GM19468 (cell line): ENCODE measurements at regions not wholly inside any gene's neighbourhood (a gene's known extent, or its start where the extent isn't known, plus 50 kb on each side); places are given as distances from the start of the nearest gene placed in this dataset.

Experiments used
- ATAC-seq: cut with Tn5 transposase; IDR thresholded peaks from one replicate; pipeline ENCODE4 v1.9.1; 2021; ENCODE audit warnings: mild to moderate bottlenecking, moderate library complexity, moderate number of reproducible peaks; ENCODE audit not compliant: unreplicated experiment; ENCODE audit errors: extremely low read depth

DNA sequence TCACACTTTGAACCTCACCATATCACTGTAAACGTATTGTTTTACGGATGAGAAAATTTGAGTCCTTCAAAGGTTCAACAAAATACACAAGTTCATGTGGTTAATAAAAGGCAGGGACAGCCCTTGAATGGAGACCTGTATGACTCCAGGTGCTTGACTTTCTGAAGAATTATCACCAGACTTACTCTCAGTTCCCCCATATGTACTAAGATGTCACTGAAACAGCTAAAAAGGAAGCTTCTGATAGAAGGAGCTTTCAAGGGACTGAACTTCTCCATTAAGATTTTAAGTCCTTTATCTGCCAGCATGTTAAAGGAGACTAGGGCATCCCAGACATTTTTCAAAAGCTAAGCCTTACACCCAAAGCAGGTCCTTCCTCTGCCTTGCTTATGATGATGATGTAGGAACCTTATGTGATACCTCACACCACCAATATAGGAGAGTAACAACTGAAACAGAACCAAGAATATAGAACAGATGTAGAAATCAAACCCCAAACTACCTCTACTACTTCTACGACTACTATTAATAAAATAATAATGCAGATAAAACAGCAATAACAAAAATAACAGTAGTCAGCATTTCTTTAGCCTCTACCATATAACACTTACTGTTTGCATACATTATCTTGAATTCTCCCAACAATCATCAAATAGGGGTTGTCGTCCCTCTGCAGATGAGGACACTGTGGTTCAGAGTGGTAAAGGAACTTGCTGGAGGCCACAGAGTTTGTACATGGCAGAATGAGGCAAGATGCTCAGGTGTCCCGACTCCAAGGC lies 273.9 kb downstream of the ELAVL2 start:
- no peak for ATAC-seq

DNA sequence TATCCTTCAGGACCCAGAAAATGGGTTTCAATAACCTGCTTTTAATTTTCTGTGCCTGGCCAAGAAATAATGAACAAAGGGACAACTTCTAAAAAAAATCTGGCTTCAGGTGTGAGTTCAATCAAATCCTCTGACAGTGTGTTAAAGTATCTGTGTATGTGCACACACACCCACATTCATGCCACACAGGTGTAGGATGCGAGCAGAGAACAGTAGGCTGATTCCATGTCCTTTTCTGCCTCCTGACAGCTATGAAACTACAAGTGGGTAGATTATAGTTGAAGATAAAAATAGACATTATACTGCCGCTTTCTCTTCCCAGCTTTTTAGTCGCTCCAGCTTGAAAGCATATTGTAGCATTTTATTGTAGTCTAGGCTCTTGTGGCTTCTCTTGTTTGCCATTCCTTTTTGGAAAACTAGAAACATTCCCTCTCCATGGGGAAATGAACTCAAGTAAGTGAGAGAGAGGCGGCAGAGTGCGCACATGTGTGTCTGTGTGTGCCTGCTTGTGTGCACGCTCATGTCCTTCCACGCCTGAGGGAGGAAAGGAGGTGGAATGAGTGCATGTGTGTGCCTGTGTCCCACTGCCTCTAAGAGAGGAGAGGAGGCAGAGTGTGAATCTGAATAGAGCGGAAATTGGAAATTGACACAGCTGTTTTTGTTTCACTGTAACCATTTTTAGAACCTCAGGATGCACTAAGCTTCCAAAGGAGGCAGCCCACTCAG lies 273.0 kb downstream of the ELAVL2 start:
- no peak for ATAC-seq

DNA sequence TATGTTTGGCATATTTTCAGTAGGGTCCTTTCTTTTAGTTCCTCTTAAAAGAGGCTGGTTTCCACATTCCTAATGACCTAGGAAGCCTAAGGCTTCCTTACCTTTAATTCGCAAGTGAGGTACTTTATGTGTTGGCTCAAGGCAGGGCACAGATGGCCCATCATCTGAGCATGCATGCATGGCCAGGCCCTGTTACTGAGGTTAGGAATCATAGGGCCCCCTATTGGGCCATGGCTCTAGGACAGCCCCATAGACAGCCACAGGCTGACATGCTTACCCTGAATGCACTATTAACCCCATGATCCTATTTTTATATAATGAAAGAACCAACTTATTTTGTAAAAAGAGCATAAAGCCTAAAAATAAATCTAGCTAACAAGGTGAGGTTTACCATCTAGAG lies 271.4 kb downstream of the ELAVL2 start:
- no peak for ATAC-seq

DNA sequence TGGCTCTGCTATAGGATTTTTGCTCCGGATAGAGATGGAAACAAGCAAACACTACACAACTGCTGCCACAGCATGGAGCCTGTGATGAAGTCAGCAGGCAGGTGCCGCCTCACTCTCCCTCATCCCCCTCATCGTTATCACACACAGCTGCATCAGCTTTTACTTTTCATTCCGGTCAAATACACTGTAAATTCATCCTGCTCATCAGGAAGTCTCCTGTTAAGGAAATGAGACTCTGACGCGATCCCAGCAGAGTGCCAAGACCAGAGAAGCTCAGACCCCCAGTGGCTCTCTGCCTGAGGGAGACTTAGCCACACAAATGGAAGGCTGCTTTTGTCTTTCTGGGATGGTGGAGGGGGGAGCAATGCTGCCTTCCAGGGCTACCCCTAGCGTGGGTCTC lies 270.2 kb downstream of the ELAVL2 start:
- ATAC-seq, result no peak

DNA sequence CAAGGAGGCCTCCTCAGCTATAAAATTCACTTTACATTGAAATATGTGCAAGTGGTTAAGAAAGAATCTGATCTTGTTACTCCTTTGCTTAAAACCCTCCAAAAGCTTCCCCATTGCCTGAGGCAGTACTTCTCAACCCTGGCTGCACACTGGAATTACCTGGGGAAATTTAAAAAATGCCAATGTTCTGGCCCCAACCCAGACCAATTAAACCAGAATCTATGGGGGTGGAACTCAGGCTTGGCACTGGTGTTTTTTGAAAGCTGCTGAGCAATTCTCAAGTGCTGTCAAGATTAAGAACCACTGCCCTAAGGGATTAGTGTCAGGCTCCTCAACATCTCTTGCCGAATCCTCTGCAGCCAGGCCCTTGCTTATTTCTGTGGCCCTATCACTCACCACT lies 269.6 kb downstream of the ELAVL2 start:
- no peak for ATAC-seq

DNA sequence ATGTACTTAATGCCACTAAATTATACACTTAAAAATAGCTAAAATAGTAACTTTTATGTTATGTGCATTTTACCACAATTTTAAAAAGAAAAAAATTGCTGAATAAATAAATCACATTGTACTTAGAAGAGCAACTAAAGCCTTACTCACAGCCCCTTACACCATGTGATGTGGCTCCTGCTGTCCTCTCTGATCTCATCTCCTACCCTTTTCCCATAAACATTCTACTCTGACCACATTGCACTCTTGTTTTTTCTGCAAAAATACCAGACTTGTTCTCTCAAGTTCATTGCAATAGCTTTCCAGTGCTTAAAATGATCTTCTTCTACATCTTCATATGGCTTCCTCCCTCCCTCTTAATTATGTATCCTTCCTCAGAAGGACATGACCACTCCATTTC lies 268.4 kb downstream of the ELAVL2 start:
- ATAC-seq, result no peak

DNA sequence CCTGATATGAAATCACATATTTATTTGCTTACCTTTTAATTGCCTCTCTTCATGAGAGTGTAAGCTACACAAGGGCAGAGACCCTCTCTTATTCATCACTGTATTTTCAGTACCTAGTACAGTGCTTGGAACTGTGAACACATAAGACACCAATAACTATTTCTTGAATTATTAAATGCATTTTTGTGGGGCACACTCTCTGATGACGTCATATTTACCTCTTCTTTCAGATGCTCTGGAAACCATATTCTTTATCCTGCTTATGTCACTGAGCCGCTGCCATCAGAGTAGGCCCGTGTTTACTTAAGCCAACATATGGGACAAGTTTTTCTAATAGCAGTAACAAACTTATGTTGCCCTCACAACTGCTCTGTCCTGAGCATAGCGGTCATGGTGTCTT lies 266.5 kb downstream of the ELAVL2 start:
- no peak for ATAC-seq

DNA sequence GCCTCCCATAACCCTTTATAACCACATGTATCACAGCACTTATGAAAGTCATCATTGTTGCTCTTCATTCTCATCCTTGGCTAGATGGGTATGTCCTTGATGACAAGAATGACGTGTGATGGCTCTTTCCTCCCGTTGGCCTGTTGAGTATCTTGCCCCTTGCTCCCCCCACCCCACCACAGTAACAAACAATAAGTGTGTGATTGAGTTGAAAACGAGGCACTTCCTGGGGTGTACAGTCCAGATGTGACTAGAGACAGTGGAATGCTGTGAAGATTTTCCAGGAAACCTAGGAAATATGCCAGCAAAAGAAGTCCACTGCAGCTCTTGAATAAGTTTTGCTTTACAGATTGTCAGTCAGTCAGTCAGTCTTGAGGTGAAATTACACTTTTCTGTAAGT lies 262.5 kb downstream of the ELAVL2 start:
- no peak for ATAC-seq

DNA sequence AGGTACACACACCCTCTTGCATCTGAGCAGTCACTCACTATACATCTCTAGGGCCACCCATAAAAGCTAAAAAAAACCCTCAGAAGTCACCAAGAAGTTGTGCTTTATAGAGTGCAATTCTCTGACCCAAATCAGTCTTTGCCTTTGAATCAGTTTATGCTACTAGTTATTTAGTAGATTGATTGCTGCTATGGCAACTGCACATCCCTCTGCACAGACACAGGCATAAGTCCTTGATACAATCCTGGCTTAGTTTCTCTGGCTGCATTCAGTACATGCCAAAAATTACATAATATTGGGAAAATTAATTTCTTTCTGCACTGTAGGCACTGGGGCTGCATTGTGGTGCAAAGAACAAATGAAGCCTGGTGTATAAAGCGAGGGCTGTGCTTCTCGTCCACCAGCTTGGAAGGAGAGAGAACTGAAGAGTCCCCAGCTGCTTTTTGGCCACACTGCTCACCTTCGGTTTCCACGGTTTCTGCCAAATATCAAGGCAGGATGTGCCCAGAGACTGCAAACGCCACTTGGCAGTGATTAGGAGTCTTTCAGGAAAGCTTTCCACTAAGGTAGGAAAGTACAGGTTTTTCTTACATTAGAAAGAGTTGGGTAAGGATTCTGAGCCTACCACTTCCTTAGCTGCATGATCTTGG lies 258.4 kb downstream of the ELAVL2 start:
- no peak for ATAC-seq

DNA sequence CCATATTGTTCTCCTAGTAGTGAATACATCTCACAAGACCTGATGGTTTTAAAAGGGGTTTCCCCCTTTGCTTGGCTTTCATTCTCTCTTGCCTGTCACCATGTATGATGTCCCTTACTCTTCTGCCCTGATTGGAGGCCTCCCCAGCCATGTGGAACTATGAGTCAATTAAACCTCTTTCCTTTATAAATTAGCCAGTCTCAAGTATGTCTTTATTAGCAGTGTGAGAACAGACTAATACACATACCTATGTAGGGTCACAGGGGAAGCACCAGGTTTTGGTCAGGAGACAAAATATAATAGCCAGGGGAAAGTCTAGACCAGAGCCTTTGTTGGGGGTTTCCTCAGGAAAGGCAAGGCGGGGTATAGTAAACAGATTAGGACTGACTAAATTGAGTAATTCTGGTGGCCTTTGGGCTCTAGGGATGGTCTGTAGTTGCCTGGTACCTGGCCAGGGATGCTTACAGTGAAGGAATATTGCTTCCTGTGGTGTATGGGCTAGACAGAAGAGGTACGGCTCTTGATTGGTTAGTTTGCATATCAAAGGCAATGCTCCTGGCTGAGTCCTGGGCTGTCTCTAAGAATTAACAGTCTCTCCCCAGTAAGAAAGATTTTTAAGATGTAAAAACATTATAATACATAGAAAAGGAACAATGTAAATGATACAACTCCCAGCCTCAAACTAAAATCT lies 254.5 kb downstream of the ELAVL2 start:
- no peak for ATAC-seq

DNA sequence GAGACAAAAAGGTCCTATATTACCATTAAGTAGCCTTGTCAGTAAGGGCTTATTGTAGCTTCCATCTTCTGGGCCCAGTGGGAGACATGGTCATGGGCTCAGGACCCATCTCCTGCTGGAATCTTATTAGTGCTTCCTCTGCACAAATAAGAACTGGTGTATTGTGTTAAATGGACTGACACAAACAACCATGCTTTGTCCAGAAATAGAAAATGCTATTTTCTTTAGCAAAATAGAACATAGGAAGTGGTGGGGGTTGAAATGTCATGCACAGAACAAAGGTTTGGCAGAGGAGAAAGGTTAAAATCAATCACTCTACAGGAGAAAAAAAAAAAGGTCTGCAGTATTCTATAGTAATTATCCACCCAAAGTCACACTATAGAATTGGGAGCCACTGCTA lies 252.2 kb downstream of the ELAVL2 start:
- ATAC-seq, result no peak

DNA sequence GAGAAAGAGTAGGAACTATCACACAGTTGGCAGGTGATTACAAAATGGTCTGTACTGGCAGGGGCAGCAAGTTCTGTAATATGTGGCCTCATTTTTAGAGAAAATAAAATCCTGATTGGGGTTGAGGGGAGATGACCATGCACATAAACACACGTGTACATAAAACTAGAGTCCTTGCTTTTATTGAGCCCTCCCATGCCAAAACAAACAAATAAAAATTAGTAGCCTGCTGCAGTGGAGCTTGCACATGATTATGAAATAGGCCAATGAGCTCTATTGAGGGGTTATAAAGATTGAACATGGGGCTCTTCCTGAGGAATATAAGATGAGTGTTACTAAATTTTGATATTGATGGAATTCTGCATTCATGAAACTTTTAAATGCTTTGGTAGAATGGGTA lies 248.4 kb downstream of the ELAVL2 start:
- no peak for ATAC-seq

DNA sequence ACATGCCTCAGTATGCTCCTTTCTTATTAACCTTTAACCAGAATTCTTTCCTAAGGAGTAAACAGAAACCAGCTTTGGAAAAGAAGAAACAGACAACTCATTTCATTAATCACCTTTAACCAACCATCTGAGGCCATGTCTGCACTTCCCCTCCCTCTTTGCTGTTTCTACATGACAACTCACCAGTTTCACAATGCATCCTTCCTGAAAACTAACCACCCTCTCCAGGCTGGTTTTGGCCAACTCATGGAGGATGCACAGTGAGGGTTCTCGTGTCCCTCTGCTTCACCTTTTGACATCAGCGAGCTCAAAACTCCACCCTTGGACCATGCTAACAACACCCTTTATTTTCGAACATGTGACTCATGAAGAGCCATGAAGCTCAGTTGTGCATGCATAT lies 244.1 kb downstream of the ELAVL2 start:
- no peak for ATAC-seq

DNA sequence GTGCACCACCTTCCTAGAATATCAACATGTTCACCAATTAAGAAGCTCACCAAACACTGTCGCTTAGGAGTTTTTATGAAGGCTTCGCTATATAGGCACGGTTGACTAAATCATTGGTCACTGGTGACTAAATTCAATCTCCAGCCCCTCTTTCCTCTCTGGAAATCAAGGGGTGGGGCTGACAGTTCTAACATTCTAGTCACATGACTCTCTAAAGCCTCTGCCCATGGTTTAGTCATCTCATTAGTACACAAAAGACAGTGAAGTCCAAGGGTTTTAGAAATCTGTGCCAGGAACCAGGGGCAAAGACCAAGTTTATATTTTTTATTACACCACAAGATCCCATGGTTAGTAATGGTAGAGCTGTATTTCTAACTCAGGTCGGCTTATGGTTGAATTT lies 243.2 kb downstream of the ELAVL2 start:
- ATAC-seq, result no peak

DNA sequence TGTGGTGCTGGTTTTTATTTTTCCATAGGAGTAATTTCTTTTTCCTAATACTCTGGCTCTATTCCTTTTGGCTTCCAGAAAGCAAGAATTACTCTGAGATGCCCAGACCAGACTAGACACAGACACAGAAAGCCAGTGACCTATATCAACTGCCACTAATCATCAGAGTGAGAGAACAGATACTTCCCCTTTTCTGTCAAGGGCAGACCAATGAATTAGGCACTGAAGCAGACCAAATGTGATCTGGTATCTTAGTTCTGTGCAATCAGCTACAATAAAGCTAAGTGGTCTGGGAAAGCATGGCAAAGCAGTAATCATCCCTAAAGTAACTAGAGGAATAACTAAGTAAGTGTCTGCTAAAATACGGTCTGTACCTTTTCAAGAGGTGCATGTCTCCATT lies 239.1 kb downstream of the ELAVL2 start:
- ATAC-seq, result no peak

DNA sequence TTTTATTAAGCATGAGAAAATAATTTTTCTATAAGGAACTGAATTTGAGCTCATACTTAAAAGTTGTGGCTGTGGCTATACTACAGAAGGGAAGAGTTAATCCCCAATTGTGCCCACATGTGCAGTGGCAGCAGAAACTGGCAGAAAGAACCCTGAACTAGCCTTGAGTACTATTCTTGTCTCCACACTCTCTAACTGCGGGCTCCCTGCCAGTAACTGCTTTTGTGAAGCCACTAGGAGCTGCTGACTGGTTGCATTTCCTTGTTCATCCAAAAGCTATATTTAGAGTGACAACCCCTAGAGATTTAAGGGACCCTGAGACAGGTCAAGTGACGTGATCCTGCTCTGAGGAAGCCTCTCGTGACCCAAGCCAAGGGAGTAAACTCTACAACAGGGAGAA lies 238.6 kb downstream of the ELAVL2 start:
- ATAC-seq, result no peak

DNA sequence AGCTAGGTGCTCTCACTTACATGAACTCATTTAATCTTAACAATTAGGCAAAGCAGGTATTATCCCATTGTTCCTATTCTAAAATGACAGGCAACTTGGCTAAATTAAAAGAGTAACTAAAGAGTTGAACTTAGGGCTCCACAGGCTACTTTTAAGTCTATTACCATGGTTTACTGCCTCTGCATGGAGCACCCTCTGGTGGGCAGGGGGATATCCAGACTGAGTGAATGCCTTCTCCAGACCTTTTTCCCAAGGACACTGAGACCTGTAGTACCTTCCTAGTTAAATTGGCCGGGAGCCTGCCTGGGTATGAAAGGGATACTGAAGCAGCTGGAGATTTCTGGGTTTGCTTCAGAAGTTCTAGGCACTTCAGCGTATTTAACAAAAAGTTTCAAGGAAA lies 238.1 kb downstream of the ELAVL2 start:
- ATAC-seq, result no peak

DNA sequence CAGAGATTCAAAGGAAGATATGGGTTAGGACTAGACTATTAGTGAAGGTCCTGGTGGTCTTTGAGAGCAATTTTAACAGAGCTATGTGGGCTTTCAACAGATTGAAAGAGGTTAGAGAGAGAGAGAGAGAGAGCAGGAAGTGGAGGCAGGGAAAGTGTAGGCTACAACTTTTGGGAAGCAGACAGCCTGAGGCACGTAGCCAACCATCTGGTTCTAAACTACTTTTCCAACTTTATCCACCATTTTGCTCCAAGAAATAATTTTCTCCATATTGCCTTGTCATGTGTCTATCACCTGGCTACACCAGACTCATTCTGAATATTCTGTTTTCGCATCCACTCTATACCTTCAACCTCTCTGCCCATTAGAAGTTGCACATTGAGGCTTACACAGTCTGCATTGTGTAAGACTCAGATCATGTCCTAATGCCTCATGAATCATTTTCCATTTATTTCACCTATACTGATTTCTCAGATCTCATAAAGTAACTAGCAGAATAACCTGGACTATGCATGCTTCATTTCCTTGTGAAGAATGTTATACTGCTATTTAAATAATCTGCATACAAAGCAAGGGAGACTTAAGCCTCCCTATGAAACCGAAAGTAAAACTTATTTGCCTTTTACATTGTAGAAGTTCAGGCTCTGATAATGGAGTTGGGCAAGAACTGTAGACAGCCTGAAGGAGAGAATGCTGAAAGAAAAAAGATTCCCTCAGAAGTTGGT lies 235.6 kb downstream of the ELAVL2 start:
- ATAC-seq, result no peak

DNA sequence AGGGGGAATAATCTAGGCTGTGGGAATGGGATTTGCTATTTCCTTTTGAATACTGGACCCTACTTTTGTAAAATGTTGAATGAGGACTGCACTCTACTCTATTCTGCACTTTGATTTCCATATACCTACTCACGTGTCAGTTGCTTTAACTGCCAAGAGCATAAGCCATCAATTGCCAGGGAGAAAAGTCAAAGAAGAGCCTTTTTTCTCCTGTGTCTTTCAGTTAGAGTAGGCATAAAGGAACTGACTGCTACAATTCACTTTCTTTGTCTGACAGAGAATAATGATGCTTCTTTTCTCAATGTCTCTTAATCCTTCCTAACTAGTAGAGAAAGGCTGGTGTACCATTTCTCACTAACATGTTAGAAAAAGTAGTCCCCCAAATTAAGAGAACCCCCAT lies 231.6 kb downstream of the ELAVL2 start:
- no peak for ATAC-seq

DNA sequence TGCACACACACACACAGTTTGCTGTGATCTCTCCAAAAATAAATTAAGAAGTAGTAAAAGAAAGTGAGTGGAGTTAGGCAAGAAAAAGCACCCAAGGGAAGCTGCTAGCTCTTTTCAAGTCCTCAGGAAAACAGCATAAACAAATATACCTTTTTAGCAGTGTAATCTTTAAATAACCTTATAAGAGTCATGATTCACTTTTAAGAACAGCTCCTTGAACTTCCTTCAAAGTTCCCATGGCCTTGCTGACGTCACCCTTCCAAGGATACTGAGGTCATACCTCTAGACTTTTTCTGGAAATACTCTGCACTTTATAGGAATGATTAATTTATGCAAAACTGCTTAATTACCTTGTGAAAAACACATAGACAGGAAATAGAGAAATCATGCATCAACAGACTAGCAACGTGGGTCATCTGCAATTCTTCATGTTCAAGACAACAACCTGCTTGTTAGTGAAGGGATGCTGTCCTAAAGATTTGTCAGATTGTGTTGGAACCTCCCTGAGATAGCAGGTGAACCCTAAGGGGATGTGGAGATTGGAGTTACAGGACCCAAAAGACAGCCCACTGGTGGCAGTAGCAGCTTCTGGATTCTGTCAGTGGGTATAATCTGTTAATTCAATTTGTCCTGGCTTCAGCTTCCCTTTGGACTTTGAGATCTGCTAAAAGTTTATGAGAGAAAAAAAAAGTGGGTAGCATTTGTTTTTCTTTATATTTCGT lies 229.0 kb downstream of the ELAVL2 start:
- no peak for ATAC-seq
